ENCODE measurements at regions not wholly inside any gene's neighbourhood (a gene's known extent, or its start where the extent isn't known, plus 50 kb on each side); places are given as distances from the start of the nearest gene placed in this dataset.

GRCh38 chr12:97758586-97758985, 296.0 kb downstream of the RMST start:
- Histone ChIP-seq H3K9me3 (ENCODE audit: insufficient read depth, low read length) (no peaks in the 10 kb centered on the region; the same call in 1 of the 2 replicates), H3K9ac (ENCODE audit: insufficient read length, low read depth) (no peak overlapping the region), H3K36me3 (ENCODE audit: insufficient read depth, insufficient read length, low read length) (no peaks in the 10 kb centered on the region), H3K4me1 (ENCODE audit: insufficient read depth, insufficient read length) (no peaks in the 10 kb centered on the region), H3K27me3 (ENCODE audit: insufficient read depth, insufficient read length) (no peaks in the 10 kb centered on the region), H3K4me3 (ENCODE audit: insufficient read length, low read depth) (no peak overlapping the region)
- no peak for DNase-seq (ENCODE audit: low read depth, low spot score)
- TF ChIP-seq SUZ12 (IDR thresholded peaks at IDR 0.05; ENCODE audit: extremely low read depth, insufficient read depth, insufficient read length) = no peak
- no peak for TF ChIP-seq ZNF274 (IDR thresholded peaks at IDR 0.05; ENCODE audit: low read depth, low read length)
- TF ChIP-seq YY1 (IDR thresholded peaks at IDR 0.05; ENCODE audit: insufficient read depth, insufficient read length) = no peak

DNA sequence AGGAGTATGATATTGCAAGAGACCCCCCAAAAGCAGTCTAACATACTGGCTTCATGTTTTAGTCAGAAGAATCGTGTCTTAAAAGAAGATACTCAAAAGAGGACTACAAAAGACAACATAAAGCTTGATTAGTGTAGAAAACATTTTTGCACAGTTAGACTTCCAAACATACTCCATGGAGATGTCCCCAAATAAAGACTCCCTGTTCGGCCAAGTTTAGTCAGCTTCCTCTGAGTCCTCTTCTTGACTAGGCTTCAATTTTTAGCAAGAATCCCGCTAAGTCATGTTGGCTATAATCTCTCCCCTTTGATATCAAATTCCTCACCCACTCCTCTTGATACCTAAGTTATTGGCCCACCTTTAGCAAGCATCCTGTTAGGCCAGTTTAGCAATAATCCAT, 298.0 kb downstream of the RMST start:
- H3K36me3 ChIP-seq (ENCODE audit: insufficient read depth, insufficient read length, low read length) = no peaks in the 10 kb centered on the region
- H3K9ac ChIP-seq (ENCODE audit: insufficient read length, low read depth) = no peak overlapping the region
- DNase-seq (ENCODE audit: low read depth, low spot score) = no peak
- no peak for TF ChIP-seq SUZ12 (IDR thresholded peaks at IDR 0.05; ENCODE audit: extremely low read depth, insufficient read depth, insufficient read length)
- no peak for TF ChIP-seq YY1 (IDR thresholded peaks at IDR 0.05; ENCODE audit: insufficient read depth, insufficient read length)
- no peak for TF ChIP-seq ZNF274 (IDR thresholded peaks at IDR 0.05; ENCODE audit: low read depth, low read length)
- H3K9me3 ChIP-seq (ENCODE audit: insufficient read depth, low read length) = no peaks in the 10 kb centered on the region; the same call in 1 of the 2 replicates
- no peaks in the 10 kb centered on the region for H3K4me1 ChIP-seq (ENCODE audit: insufficient read depth, insufficient read length)
- no peak overlapping the region for H3K4me3 ChIP-seq (ENCODE audit: insufficient read length, low read depth)
- H3K27me3 ChIP-seq (ENCODE audit: insufficient read depth, insufficient read length) = no peaks in the 10 kb centered on the region

GRCh38 chr12:97763113-97763512, 300.5 kb downstream of the RMST start:
- no peak for TF ChIP-seq YY1 (IDR thresholded peaks at IDR 0.05; ENCODE audit: insufficient read depth, insufficient read length)
- no peak for TF ChIP-seq ZNF274 (IDR thresholded peaks at IDR 0.05; ENCODE audit: low read depth, low read length)
- no peak for TF ChIP-seq SUZ12 (IDR thresholded peaks at IDR 0.05; ENCODE audit: extremely low read depth, insufficient read depth, insufficient read length)
- H3K9ac ChIP-seq (ENCODE audit: insufficient read length, low read depth) = no peak overlapping the region
- no peak overlapping the region for H3K4me3 ChIP-seq (ENCODE audit: insufficient read length, low read depth)
- H3K27me3 ChIP-seq (ENCODE audit: insufficient read depth, insufficient read length) = no peaks in the 10 kb centered on the region
- H3K36me3 ChIP-seq (ENCODE audit: insufficient read depth, insufficient read length, low read length) = no peaks in the 10 kb centered on the region
- no peak for DNase-seq (ENCODE audit: low read depth, low spot score)
- H3K4me1 ChIP-seq (ENCODE audit: insufficient read depth, insufficient read length) = no peaks in the 10 kb centered on the region
- no peaks in the 10 kb centered on the region; the same call in 1 of the 2 replicates for H3K9me3 ChIP-seq (ENCODE audit: insufficient read depth, low read length)

GRCh38 chr12:97764700-97765099, 302.1 kb downstream of the RMST start:
- no peaks in the 10 kb centered on the region for H3K36me3 ChIP-seq (ENCODE audit: insufficient read depth, insufficient read length, low read length)
- TF ChIP-seq SUZ12 (IDR thresholded peaks at IDR 0.05; ENCODE audit: extremely low read depth, insufficient read depth, insufficient read length) (no peak), YY1 (IDR thresholded peaks at IDR 0.05; ENCODE audit: insufficient read depth, insufficient read length) (no peak), ZNF274 (IDR thresholded peaks at IDR 0.05; ENCODE audit: low read depth, low read length) (no peak)
- no peaks in the 10 kb centered on the region for H3K4me1 ChIP-seq (ENCODE audit: insufficient read depth, insufficient read length)
- H3K9me3 ChIP-seq (ENCODE audit: insufficient read depth, low read length) = no peaks in the 10 kb centered on the region; the same call in 1 of the 2 replicates
- no peak overlapping the region for H3K4me3 ChIP-seq (ENCODE audit: insufficient read length, low read depth)
- no peak for DNase-seq (ENCODE audit: low read depth, low spot score)
- no peak overlapping the region for H3K9ac ChIP-seq (ENCODE audit: insufficient read length, low read depth)
- H3K27me3 ChIP-seq (ENCODE audit: insufficient read depth, insufficient read length) = no peaks in the 10 kb centered on the region

DNA sequence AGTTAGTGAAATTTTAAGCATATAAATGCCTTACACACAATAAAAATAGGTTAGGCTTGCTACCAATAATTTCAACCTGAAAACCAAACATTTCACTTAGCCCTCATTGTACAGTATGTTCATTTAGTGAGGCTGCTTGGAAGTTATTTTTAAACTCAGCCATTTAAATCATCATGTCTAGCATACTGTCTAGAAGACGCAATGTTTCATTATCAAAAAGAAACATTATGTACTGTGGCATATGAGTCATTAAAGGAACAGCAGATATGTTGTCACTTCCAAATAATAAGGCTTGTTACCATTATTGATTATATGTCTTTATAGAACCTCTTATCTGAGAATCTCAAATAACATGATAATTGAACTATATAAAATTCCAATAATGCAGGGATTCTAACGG, 304.7 kb downstream of the RMST start:
- Histone ChIP-seq H3K4me1 (ENCODE audit: insufficient read depth, insufficient read length) (no peaks in the 10 kb centered on the region), H3K9ac (ENCODE audit: insufficient read length, low read depth) (no peak overlapping the region), H3K4me3 (ENCODE audit: insufficient read length, low read depth) (no peak overlapping the region), H3K27me3 (ENCODE audit: insufficient read depth, insufficient read length) (no peaks in the 10 kb centered on the region), H3K36me3 (ENCODE audit: insufficient read depth, insufficient read length, low read length) (no peaks in the 10 kb centered on the region), H3K9me3 (ENCODE audit: insufficient read depth, low read length) (no peaks in the 10 kb centered on the region)
- DNase-seq (ENCODE audit: low read depth, low spot score) = no peak
- TF ChIP-seq ZNF274 (IDR thresholded peaks at IDR 0.05; ENCODE audit: low read depth, low read length) (no peak), SUZ12 (IDR thresholded peaks at IDR 0.05; ENCODE audit: extremely low read depth, insufficient read depth, insufficient read length) (no peak), YY1 (IDR thresholded peaks at IDR 0.05; ENCODE audit: insufficient read depth, insufficient read length) (no peak)

DNA sequence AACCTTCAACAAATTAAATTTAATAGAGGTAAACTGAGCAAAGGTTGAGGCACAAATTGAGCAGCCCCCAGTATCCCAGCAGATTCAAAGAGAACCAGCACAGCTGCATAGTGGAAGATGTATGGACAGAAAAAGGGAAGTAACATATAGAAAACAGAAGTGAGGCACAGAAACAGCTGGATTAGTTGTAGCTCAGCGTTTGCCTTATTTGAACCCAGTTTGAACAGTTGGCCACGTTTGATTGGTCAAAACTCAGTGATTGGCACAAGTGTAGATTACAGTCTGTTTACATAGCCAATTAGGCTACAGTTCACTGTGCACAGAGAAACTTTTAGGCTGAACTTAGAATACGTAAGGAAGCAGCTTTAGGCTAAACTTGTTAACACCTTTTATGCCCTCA, 315.5 kb downstream of the RMST start:
- Histone ChIP-seq H3K9ac (ENCODE audit: insufficient read length, low read depth) (no peak overlapping the region), H3K9me3 (ENCODE audit: insufficient read depth, low read length) (peaks cover 9% of the 10 kb centered on the region; the same call in 1 of the 2 replicates), H3K4me3 (ENCODE audit: insufficient read length, low read depth) (no peak overlapping the region), H3K4me1 (ENCODE audit: insufficient read depth, insufficient read length) (no peaks in the 10 kb centered on the region), H3K27me3 (ENCODE audit: insufficient read depth, insufficient read length) (no peaks in the 10 kb centered on the region), H3K36me3 (ENCODE audit: insufficient read depth, insufficient read length, low read length) (no peaks in the 10 kb centered on the region)
- DNase-seq (ENCODE audit: low read depth, low spot score) = no peak
- TF ChIP-seq ZNF274 (IDR thresholded peaks at IDR 0.05; ENCODE audit: low read depth, low read length) = no peak
- no peak for TF ChIP-seq SUZ12 (IDR thresholded peaks at IDR 0.05; ENCODE audit: extremely low read depth, insufficient read depth, insufficient read length)
- no peak for TF ChIP-seq YY1 (IDR thresholded peaks at IDR 0.05; ENCODE audit: insufficient read depth, insufficient read length)

GRCh38 chr12:97781342-97781741, 318.7 kb downstream of the RMST start:
- H3K4me3 ChIP-seq (ENCODE audit: insufficient read length, low read depth) = no peak overlapping the region
- no peak overlapping the region for H3K9ac ChIP-seq (ENCODE audit: insufficient read length, low read depth)
- H3K4me1 ChIP-seq (ENCODE audit: insufficient read depth, insufficient read length) = no peaks in the 10 kb centered on the region
- H3K36me3 ChIP-seq (ENCODE audit: insufficient read depth, insufficient read length, low read length) = no peaks in the 10 kb centered on the region
- no peak for DNase-seq (ENCODE audit: low read depth, low spot score)
- TF ChIP-seq ZNF274 (IDR thresholded peaks at IDR 0.05; ENCODE audit: low read depth, low read length) (no peak), YY1 (IDR thresholded peaks at IDR 0.05; ENCODE audit: insufficient read depth, insufficient read length) (no peak), SUZ12 (IDR thresholded peaks at IDR 0.05; ENCODE audit: extremely low read depth, insufficient read depth, insufficient read length) (no peak)
- no peaks in the 10 kb centered on the region for H3K27me3 ChIP-seq (ENCODE audit: insufficient read depth, insufficient read length)
- peaks cover 20% of the 10 kb centered on the region; the same call in 1 of the 2 replicates for H3K9me3 ChIP-seq (ENCODE audit: insufficient read depth, low read length)

Data from NT2/D1 (cell line).